ENCODE measurements at regions not wholly inside any gene's neighbourhood (a gene's known extent, or its start where the extent isn't known, plus 50 kb on each side); places are given as distances from the start of the nearest gene placed in this dataset.

- Histone ChIP-seq H3K4me1 (no peaks in the 10 kb centered on the region), H3K36me3 (no peaks in the 10 kb centered on the region), H3K9me3 (no peaks in the 10 kb centered on the region), H3K27me3 (no peaks in the 10 kb centered on the region), H3K27ac (no peak overlapping the region), H3K4me3 (no peak overlapping the region)
- no peak for ATAC-seq (ENCODE audit: low FRiP score in 2 of 2)
- TF ChIP-seq POLR2AphosphoS5 (IDR thresholded peaks at IDR 0.05) (no peak), EP300 (IDR thresholded peaks at IDR 0.05) (no peak)
- DNase-seq = no peak
- 70 to 77% methylated on average over 2 of the region's 2 CpGs for WGBS, 2 donors
Observed at GRCh38 chr4:31125496-31125895, 405.3 kb downstream of the PCDH7 start.

GRCh38 chr4:31126881-31127398 lies 406.8 kb downstream of the PCDH7 start:
- Histone ChIP-seq H3K4me3 (no peak overlapping the region), H3K27me3 (no peaks in the 10 kb centered on the region), H3K27ac (no peak overlapping the region), H3K4me1 (no peaks in the 10 kb centered on the region), H3K9me3 (no peaks in the 10 kb centered on the region), H3K36me3 (no peaks in the 10 kb centered on the region)
- TF ChIP-seq CTCF (IDR thresholded peaks at IDR 0.05) = no peak
- no peak for TF ChIP-seq POLR2AphosphoS5 (IDR thresholded peaks at IDR 0.05)
- no peak for TF ChIP-seq POLR2A (IDR thresholded peaks at IDR 0.05)
- TF ChIP-seq EP300 (IDR thresholded peaks at IDR 0.05) = no peak
- 87 to 88% methylated on average over 5 of the region's 5 CpGs for WGBS, 2 donors
- ATAC-seq (ENCODE audit: low FRiP score in 2 of 2) = no peak
- DNase-seq = no peak

- Histone ChIP-seq H3K36me3 (no peaks in the 10 kb centered on the region), H3K4me3 (no peak overlapping the region), H3K4me1 (no peaks in the 10 kb centered on the region), H3K27me3 (no peaks in the 10 kb centered on the region), H3K9me3 (no peaks in the 10 kb centered on the region), H3K27ac (no peak overlapping the region)
- ATAC-seq (ENCODE audit: low FRiP score in 2 of 2) = no peak
- 78 to 79% methylated on average over 3 of the region's 3 CpGs for WGBS, 2 donors
- no peak for DNase-seq
- no peak for TF ChIP-seq POLR2A (IDR thresholded peaks at IDR 0.05)
- TF ChIP-seq POLR2AphosphoS5 (IDR thresholded peaks at IDR 0.05) = no peak
- TF ChIP-seq EP300 (IDR thresholded peaks at IDR 0.05) = no peak
- no peak for TF ChIP-seq CTCF (IDR thresholded peaks at IDR 0.05)
Observed at GRCh38 chr4:31130930-31131329, 410.8 kb downstream of the PCDH7 start.

GRCh38 chr4:31134720-31135119 lies 414.6 kb downstream of the PCDH7 start:
- H3K9me3 ChIP-seq = no peaks in the 10 kb centered on the region
- no peaks in the 10 kb centered on the region for H3K4me1 ChIP-seq
- H3K27me3 ChIP-seq = no peaks in the 10 kb centered on the region
- H3K4me3 ChIP-seq = no peak overlapping the region
- 64% methylated on average over 1 of the region's 1 CpG for WGBS, 2 donors
- DNase-seq (no peak), ATAC-seq (ENCODE audit: low FRiP score in 2 of 2) (no peak)
- TF ChIP-seq CTCF (IDR thresholded peaks at IDR 0.05) = no peak
- TF ChIP-seq POLR2AphosphoS5 (IDR thresholded peaks at IDR 0.05) = no peak
- no peak for TF ChIP-seq POLR2A (IDR thresholded peaks at IDR 0.05)
- no peak for TF ChIP-seq EP300 (IDR thresholded peaks at IDR 0.05)
- H3K27ac ChIP-seq = no peak overlapping the region
- no peaks in the 10 kb centered on the region for H3K36me3 ChIP-seq

GRCh38 chr4:31139767-31140166 lies 419.6 kb downstream of the PCDH7 start:
- ATAC-seq (ENCODE audit: low FRiP score in 2 of 2) (no peak), DNase-seq (no peak)
- Histone ChIP-seq H3K4me3 (no peak overlapping the region), H3K27ac (no peak overlapping the region), H3K27me3 (no peaks in the 10 kb centered on the region), H3K4me1 (no peaks in the 10 kb centered on the region), H3K36me3 (no peaks in the 10 kb centered on the region), H3K9me3 (no peaks in the 10 kb centered on the region)
- no peak for TF ChIP-seq POLR2A (IDR thresholded peaks at IDR 0.05)
- TF ChIP-seq EP300 (IDR thresholded peaks at IDR 0.05) = no peak
- no peak for TF ChIP-seq CTCF (IDR thresholded peaks at IDR 0.05)
- TF ChIP-seq POLR2AphosphoS5 (IDR thresholded peaks at IDR 0.05) = no peak
- WGBS, 2 donors = 60 to 63% methylated on average over 1 of the region's 1 CpG
